ENCODE measurements at regions not wholly inside any gene's neighbourhood (a gene's known extent, or its start where the extent isn't known, plus 50 kb on each side); places are given as distances from the start of the nearest gene placed in this dataset.

DNA sequence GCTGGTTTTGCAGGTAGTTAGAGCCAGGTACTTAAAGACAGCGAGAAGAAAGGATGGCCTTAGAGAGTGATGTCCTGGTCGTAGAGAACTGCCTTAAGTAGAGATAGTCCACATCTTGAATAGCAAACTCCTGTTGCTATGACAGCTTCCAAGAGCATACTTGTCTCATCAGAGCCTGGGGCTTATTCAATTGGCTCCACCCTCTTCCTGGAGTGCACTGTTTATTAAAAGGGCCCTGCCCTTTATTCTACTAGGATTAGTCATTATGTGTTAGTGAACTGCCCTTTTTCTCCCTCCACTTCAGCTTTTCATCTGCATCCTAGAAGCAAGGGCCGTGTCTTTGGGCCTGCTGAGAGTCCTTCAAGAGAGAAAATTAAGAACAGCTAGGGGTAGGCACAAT is 94.5 kb upstream of the EOLA2 start:
- CTCF ChIA-PET (ENCODE audit: low intra/inter-chr PET ratio), result no interaction called here
- H3K9me3 ChIP-seq (replicated peaks; ENCODE audit: control insufficient read depth, insufficient read depth, low read depth, low read length), result no peaks in the 10 kb centered on the region
- no peaks in the 10 kb centered on the region for H3K36me3 ChIP-seq (ENCODE audit: control insufficient read depth, insufficient read depth, low read length)
- ATAC-seq (no peak), FAIRE-seq (no peak), DNase-seq (ENCODE audit: extremely low read depth in 1 of 4, low spot score in 3 of 4) (no peak)
- intact Hi-C loops (cut with micrococcal nuclease), result loop anchor here (10.0 kb wide), 1 partner anchor 162 kb away; no protein-coding TSS in a partner anchor
- H3K4me1 ChIP-seq (replicated peaks in 1 of 2; ENCODE audit: control insufficient read depth in 2 of 2, insufficient read depth in 2 of 2, low read length in 2 of 2), result no peaks in the 10 kb centered on the region
- no peaks in the 10 kb centered on the region for H3K79me2 ChIP-seq (ENCODE audit: control insufficient read depth, insufficient read depth, low read length)
- no peaks in the 10 kb centered on the region for H4K20me1 ChIP-seq (replicated peaks; ENCODE audit: control insufficient read depth, insufficient read depth, low read length)
- WGBS (ENCODE audit: insufficient coverage, low coverage, missing lambda C conversion rate), result 0% methylated on average over 3 of the region's 3 CpGs
- POLR2A ChIA-PET, result no interaction called here
- no peak overlapping the region for H3K27ac ChIP-seq (ENCODE audit: extremely low read depth, low read depth, low read length)
- H2AFZ ChIP-seq (ENCODE audit: low read depth, low read length), result no peak overlapping the region
- no peak overlapping the region for H3K4me3 ChIP-seq
- in situ Hi-C loops (cut with MboI), result no loop called here
- H3K9ac ChIP-seq (ENCODE audit: insufficient read depth in 1 of 2, low read depth in 2 of 2, low read length in 2 of 2), result no peak overlapping the region
- H3K27me3 ChIP-seq (ENCODE audit: control insufficient read depth in 2 of 2, insufficient read depth in 2 of 2, low read length in 2 of 2), result no peaks in the 10 kb centered on the region; a peak in 1 of 5 replicates
- no TSS peak for BruUV-seq (replicated peaks)
- no peak overlapping the region for H3K4me2 ChIP-seq (ENCODE audit: insufficient read depth, low read length)
- H3K9me1 ChIP-seq (ENCODE audit: control insufficient read depth, insufficient read depth, low read length), result no peaks in the 10 kb centered on the region
- TF ChIP-seq TEAD2 (tag; IDR thresholded peaks at IDR 0.05), result no peak
- no peak for TF ChIP-seq PHB (CRISPR knock-in tag; IDR thresholded peaks at IDR 0.05)
- TF ChIP-seq GTF2E2 (tag; IDR thresholded peaks at IDR 0.05), result no peak
- TF ChIP-seq FOXK1 (CRISPR knock-in tag; IDR thresholded peaks at IDR 0.05; ENCODE audit: borderline replicate concordance), result no peak
- TF ChIP-seq, protein P1, sequence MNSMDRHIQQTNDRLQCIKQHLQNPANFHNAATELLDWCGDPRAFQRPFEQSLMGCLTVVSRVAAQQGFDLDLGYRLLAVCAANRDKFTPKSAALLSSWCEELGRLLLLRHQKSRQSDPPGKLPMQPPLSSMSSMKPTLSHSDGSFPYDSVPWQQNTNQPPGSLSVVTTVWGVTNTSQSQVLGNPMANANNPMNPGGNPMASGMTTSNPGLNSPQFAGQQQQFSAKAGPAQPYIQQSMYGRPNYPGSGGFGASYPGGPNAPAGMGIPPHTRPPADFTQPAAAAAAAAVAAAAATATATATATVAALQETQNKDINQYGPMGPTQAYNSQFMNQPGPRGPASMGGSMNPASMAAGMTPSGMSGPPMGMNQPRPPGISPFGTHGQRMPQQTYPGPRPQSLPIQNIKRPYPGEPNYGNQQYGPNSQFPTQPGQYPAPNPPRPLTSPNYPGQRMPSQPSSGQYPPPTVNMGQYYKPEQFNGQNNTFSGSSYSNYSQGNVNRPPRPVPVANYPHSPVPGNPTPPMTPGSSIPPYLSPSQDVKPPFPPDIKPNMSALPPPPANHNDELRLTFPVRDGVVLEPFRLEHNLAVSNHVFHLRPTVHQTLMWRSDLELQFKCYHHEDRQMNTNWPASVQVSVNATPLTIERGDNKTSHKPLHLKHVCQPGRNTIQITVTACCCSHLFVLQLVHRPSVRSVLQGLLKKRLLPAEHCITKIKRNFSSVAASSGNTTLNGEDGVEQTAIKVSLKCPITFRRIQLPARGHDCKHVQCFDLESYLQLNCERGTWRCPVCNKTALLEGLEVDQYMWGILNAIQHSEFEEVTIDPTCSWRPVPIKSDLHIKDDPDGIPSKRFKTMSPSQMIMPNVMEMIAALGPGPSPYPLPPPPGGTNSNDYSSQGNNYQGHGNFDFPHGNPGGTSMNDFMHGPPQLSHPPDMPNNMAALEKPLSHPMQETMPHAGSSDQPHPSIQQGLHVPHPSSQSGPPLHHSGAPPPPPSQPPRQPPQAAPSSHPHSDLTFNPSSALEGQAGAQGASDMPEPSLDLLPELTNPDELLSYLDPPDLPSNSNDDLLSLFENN (IDR thresholded peaks at IDR 0.05; ENCODE audit: low read depth in 2 of 2, low read length in 2 of 2), result no peak
- no peak for TF ChIP-seq FIP1L1 (IDR thresholded peaks at IDR 0.05; ENCODE audit: low read depth, low read length, poor library complexity, severe bottlenecking)
- TF ChIP-seq ZNF561 (CRISPR knock-in tag; conservative IDR thresholded peaks at IDR 0.05), result no peak
- no peak for TF ChIP-seq SLC30A9 (CRISPR knock-in tag; IDR thresholded peaks at IDR 0.05)
- TF ChIP-seq LARP7 (IDR thresholded peaks at IDR 0.05), result no peak
- TF ChIP-seq ESRRB (CRISPR knock-in tag; IDR thresholded peaks at IDR 0.05; ENCODE audit: borderline replicate concordance), result no peak
- TF ChIP-seq, protein P2, sequence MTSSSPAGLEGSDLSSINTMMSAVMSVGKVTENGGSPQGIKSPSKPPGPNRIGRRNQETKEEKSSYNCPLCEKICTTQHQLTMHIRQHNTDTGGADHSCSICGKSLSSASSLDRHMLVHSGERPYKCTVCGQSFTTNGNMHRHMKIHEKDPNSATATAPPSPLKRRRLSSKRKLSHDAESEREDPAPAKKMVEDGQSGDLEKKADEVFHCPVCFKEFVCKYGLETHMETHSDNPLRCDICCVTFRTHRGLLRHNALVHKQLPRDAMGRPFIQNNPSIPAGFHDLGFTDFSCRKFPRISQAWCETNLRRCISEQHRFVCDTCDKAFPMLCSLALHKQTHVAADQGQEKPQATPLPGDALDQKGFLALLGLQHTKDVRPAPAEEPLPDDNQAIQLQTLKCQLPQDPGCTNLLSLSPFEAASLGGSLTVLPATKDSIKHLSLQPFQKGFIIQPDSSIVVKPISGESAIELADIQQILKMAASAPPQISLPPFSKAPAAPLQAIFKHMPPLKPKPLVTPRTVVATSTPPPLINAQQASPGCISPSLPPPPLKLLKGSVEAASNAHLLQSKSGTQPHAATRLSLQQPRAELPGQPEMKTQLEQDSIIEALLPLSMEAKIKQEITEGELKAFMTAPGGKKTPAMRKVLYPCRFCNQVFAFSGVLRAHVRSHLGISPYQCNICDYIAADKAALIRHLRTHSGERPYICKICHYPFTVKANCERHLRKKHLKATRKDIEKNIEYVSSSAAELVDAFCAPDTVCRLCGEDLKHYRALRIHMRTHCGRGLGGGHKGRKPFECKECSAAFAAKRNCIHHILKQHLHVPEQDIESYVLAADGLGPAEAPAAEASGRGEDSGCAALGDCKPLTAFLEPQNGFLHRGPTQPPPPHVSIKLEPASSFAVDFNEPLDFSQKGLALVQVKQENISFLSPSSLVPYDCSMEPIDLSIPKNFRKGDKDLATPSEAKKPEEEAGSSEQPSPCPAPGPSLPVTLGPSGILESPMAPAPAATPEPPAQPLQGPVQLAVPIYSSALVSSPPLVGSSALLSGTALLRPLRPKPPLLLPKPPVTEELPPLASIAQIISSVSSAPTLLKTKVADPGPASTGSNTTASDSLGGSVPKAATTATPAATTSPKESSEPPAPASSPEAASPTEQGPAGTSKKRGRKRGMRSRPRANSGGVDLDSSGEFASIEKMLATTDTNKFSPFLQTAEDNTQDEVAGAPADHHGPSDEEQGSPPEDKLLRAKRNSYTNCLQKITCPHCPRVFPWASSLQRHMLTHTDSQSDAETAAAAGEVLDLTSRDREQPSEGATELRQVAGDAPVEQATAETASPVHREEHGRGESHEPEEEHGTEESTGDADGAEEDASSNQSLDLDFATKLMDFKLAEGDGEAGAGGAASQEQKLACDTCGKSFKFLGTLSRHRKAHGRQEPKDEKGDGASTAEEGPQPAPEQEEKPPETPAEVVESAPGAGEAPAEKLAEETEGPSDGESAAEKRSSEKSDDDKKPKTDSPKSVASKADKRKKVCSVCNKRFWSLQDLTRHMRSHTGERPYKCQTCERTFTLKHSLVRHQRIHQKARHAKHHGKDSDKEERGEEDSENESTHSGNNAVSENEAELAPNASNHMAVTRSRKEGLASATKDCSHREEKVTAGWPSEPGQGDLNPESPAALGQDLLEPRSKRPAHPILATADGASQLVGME (CRISPR knock-in tag; IDR thresholded peaks at IDR 0.05), result no peak
- no peak for TF ChIP-seq ZZZ3 (IDR thresholded peaks at IDR 0.05)
- TF ChIP-seq, protein P3, sequence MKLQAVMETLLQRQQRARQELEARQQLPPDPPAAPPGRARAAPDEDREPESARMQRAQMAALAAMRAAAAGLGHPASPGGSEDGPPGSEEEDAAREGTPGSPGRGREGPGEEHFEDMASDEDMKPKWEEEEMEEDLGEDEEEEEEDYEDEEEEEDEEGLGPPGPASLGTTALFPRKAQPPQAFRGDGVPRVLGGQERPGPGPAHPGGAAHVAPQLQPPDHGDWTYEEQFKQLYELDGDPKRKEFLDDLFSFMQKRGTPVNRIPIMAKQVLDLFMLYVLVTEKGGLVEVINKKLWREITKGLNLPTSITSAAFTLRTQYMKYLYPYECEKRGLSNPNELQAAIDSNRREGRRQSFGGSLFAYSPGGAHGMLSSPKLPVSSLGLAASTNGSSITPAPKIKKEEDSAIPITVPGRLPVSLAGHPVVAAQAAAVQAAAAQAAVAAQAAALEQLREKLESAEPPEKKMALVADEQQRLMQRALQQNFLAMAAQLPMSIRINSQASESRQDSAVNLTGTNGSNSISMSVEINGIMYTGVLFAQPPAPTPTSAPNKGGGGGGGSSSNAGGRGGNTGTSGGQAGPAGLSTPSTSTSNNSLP (IDR thresholded peaks at IDR 0.05; ENCODE audit: borderline replicate concordance, low read depth, low read length), result no peak

All from K562 (cell line).